ENCODE measurements at regions not wholly inside any gene's neighbourhood (a gene's known extent, or its start where the extent isn't known, plus 50 kb on each side); places are given as distances from the start of the nearest gene placed in this dataset.

DNA sequence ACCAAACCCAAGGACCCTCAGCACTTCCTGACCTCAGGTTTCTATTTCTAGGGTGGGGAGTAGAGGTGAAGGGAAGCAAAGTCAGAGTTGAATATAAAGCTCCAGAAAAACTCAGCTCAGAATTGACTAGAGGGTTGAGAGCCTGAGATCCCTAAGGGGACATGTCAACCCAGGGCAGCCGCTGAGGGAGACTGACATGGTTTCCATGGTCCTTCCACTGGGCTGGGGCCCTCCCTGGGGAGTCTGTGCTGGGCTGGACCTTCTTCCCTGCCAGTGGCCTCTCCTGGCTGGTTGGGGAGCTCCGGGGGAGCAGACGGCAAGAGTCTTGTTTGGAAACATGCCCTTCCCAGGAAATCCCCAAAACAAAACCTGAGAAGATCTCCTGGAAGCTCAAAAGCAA, 121.3 kb downstream of the METRNL start:
- WGBS, 2 experiments (ENCODE audit: insufficient coverage in 1 of 2, insufficient read length in 1 of 2) = 84 to 91% methylated on average over 3 of the region's 3 CpGs
- H3K27ac ChIP-seq (ENCODE audit: low read depth, low read length) = no peak overlapping the region
- Mint-ChIP-seq H3K4me1 (no peaks in the 10 kb centered on the region), H3K9me3 (peaks cover 48% of the 10 kb centered on the region), H3K27me3 (ENCODE audit: insufficient read depth) (no peaks in the 10 kb centered on the region), H3K27ac (no peak overlapping the region), H3K36me3 (ENCODE audit: low read depth) (no peaks in the 10 kb centered on the region), H3K4me3 (no peak overlapping the region)
- peaks cover 9% of the 10 kb centered on the region for H3K9me3 ChIP-seq (ENCODE audit: control insufficient read depth, low read length)
- no peak overlapping the region for H3K9ac ChIP-seq (ENCODE audit: extremely low read depth, low read length, poor library complexity, severe bottlenecking)
- no peaks in the 10 kb centered on the region for H3K27me3 ChIP-seq (ENCODE audit: control insufficient read depth, insufficient read depth, low read length, poor library complexity, severe bottlenecking)
- DNase-seq = no peak
- H3K36me3 ChIP-seq (ENCODE audit: control insufficient read depth, insufficient read depth, low read length) = no peaks in the 10 kb centered on the region
- H3K4me1 ChIP-seq (ENCODE audit: control insufficient read depth, insufficient read depth, low read length) = no peaks in the 10 kb centered on the region
- TF ChIP-seq, protein P1, sequence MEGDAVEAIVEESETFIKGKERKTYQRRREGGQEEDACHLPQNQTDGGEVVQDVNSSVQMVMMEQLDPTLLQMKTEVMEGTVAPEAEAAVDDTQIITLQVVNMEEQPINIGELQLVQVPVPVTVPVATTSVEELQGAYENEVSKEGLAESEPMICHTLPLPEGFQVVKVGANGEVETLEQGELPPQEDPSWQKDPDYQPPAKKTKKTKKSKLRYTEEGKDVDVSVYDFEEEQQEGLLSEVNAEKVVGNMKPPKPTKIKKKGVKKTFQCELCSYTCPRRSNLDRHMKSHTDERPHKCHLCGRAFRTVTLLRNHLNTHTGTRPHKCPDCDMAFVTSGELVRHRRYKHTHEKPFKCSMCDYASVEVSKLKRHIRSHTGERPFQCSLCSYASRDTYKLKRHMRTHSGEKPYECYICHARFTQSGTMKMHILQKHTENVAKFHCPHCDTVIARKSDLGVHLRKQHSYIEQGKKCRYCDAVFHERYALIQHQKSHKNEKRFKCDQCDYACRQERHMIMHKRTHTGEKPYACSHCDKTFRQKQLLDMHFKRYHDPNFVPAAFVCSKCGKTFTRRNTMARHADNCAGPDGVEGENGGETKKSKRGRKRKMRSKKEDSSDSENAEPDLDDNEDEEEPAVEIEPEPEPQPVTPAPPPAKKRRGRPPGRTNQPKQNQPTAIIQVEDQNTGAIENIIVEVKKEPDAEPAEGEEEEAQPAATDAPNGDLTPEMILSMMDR (conservative IDR thresholded peaks at IDR 0.05) = no peak
- no peak overlapping the region for H3K4me3 ChIP-seq (ENCODE audit: low read length)

GRCh38 chr17:83201206-83202001, 122.0 kb downstream of the METRNL start:
- no peak overlapping the region for H3K4me3 Mint-ChIP-seq
- Histone ChIP-seq H3K4me3 (ENCODE audit: low read length) (no peak overlapping the region), H3K27ac (ENCODE audit: low read depth, low read length) (no peak overlapping the region), H3K27me3 (ENCODE audit: control insufficient read depth, insufficient read depth, low read length, poor library complexity, severe bottlenecking) (no peaks in the 10 kb centered on the region), H3K9ac (ENCODE audit: extremely low read depth, low read length, poor library complexity, severe bottlenecking) (no peak overlapping the region), H3K36me3 (ENCODE audit: control insufficient read depth, insufficient read depth, low read length) (no peaks in the 10 kb centered on the region), H3K9me3 (ENCODE audit: control insufficient read depth, low read length) (peaks cover 9% of the 10 kb centered on the region), H3K4me1 (ENCODE audit: control insufficient read depth, insufficient read depth, low read length) (no peaks in the 10 kb centered on the region)
- TF ChIP-seq, protein P1 (conservative IDR thresholded peaks at IDR 0.05) = no peak
- no peaks in the 10 kb centered on the region for H3K4me1 Mint-ChIP-seq
- no peaks in the 10 kb centered on the region for H3K27me3 Mint-ChIP-seq (ENCODE audit: insufficient read depth)
- no peak overlapping the region for H3K27ac Mint-ChIP-seq
- 85 to 91% methylated on average over 7 to 9 of the region's 9 CpGs for WGBS, 2 experiments (ENCODE audit: insufficient coverage in 1 of 2, insufficient read length in 1 of 2)
- DNase-seq = no peak
- no peaks in the 10 kb centered on the region for H3K36me3 Mint-ChIP-seq (ENCODE audit: low read depth)
- H3K9me3 Mint-ChIP-seq = peaks cover 47% of the 10 kb centered on the region

- Histone ChIP-seq H3K9ac (ENCODE audit: extremely low read depth, low read length, poor library complexity, severe bottlenecking) (no peak overlapping the region), H3K9me3 (ENCODE audit: control insufficient read depth, low read length) (peaks cover 9% of the 10 kb centered on the region)
- H3K4me1 Mint-ChIP-seq = no peaks in the 10 kb centered on the region
Measured at GRCh38 chr17:83202002-83203000, 122.9 kb downstream of the METRNL start.

More at GRCh38 chr17:83202002-83203000, 122.9 kb downstream of the METRNL start:
- H3K4me1 ChIP-seq (ENCODE audit: control insufficient read depth, insufficient read depth, low read length) = no peaks in the 10 kb centered on the region
- WGBS, 2 experiments (ENCODE audit: insufficient coverage in 1 of 2, insufficient read length in 1 of 2) = 73 to 78% methylated on average over 10 to 13 of the region's 13 CpGs
- H3K36me3 ChIP-seq (ENCODE audit: control insufficient read depth, insufficient read depth, low read length) = no peaks in the 10 kb centered on the region
- no peak for DNase-seq
- no peak overlapping the region for H3K4me3 ChIP-seq (ENCODE audit: low read length)
- no peaks in the 10 kb centered on the region for H3K27me3 ChIP-seq (ENCODE audit: control insufficient read depth, insufficient read depth, low read length, poor library complexity, severe bottlenecking)
- TF ChIP-seq, protein P1 (conservative IDR thresholded peaks at IDR 0.05) = no peak
- Mint-ChIP-seq H3K36me3 (ENCODE audit: low read depth) (no peaks in the 10 kb centered on the region), H3K27ac (no peak overlapping the region), H3K4me3 (no peak overlapping the region), H3K27me3 (ENCODE audit: insufficient read depth) (no peaks in the 10 kb centered on the region), H3K9me3 (peaks cover 46% of the 10 kb centered on the region)
- H3K27ac ChIP-seq (ENCODE audit: low read depth, low read length) = no peak overlapping the region

Measured in endodermal cell (in vitro differentiated cells).